ENCODE measurements at regions not wholly inside any gene's neighbourhood (a gene's known extent, or its start where the extent isn't known, plus 50 kb on each side); places are given as distances from the start of the nearest gene placed in this dataset.

GRCh38 chr15:52936489-52936888 lies 146.4 kb upstream of the ONECUT1 start:
- no peak for TF ChIP-seq CTCF (IDR thresholded peaks at IDR 0.05; ENCODE audit: poor library complexity)
- TF ChIP-seq EZH2 (IDR thresholded peaks at IDR 0.05; ENCODE audit: borderline replicate concordance) = no peak
- no peak for TF ChIP-seq EZH2phosphoT487 (IDR thresholded peaks at IDR 0.05; ENCODE audit: low read depth, severe bottlenecking, unreplicated experiment)
